ENCODE measurements at regions not wholly inside any gene's neighbourhood (a gene's known extent, or its start where the extent isn't known, plus 50 kb on each side); places are given as distances from the start of the nearest gene placed in this dataset.

DNA sequence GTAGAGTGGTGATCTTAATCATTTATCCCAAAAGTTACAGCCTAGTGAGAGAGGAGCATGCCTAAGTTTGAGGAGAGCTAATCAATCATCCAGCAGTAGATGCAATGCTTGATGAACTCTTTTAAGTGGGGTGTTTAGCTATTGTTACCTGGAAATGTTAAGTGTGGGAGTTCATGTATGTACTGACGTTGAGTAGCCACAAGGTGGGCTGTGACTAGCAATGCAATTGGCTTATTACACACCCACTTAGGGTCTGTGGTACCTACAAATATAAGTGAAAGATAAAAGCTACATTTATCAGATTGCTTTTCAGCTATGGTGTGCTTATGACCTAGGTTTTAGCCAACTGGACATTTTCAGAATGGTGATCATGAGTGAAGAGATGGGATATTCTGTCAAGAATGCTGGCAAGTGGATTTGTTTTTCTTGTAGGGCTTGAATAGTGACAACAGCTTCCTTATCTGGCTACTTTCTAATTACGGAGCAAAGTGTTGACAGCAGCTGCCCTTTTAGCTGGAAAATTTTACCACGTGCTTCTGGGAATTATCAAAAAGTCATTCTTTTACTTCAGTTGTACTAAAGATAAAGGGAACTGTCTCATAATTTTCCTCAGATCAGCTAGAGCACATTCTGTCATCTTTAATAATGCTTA is 170.6 kb downstream of the POSTN start:
- no peaks in the 10 kb centered on the region for H3K9me3 ChIP-seq
- H3K4me3 ChIP-seq = no peak overlapping the region
- no peak for DNase-seq
- H3K27ac ChIP-seq = no peak overlapping the region
- intact Hi-C loops (cut with DNase I; ENCODE audit: low total_unique reads) (no loop called here), in situ Hi-C loops (cut with MboI; ENCODE audit: low pct_ligation_motif_present in 1 of 4, low pct_unique_long_range_greater_than_20kb in 1 of 4, low sequenced_read_pairs in 3 of 4) (no loop called here)
- 53 to 59% methylated on average over 3 of the region's 3 CpGs for WGBS, 2 donors (ENCODE audit: low coverage in 1 of 2)
- H3K27me3 ChIP-seq = no peaks in the 10 kb centered on the region
- no peaks in the 10 kb centered on the region for H3K36me3 ChIP-seq
- TF ChIP-seq EP300 (IDR thresholded peaks at IDR 0.05; ENCODE audit: low read depth) (no peak), POLR2AphosphoS5 (IDR thresholded peaks at IDR 0.05) (no peak), POLR2A (IDR thresholded peaks at IDR 0.05) (no peak)
- TF ChIP-seq, protein P1, sequence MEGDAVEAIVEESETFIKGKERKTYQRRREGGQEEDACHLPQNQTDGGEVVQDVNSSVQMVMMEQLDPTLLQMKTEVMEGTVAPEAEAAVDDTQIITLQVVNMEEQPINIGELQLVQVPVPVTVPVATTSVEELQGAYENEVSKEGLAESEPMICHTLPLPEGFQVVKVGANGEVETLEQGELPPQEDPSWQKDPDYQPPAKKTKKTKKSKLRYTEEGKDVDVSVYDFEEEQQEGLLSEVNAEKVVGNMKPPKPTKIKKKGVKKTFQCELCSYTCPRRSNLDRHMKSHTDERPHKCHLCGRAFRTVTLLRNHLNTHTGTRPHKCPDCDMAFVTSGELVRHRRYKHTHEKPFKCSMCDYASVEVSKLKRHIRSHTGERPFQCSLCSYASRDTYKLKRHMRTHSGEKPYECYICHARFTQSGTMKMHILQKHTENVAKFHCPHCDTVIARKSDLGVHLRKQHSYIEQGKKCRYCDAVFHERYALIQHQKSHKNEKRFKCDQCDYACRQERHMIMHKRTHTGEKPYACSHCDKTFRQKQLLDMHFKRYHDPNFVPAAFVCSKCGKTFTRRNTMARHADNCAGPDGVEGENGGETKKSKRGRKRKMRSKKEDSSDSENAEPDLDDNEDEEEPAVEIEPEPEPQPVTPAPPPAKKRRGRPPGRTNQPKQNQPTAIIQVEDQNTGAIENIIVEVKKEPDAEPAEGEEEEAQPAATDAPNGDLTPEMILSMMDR (IDR thresholded peaks at IDR 0.05) = no peak
- no peaks in the 10 kb centered on the region for H3K4me1 ChIP-seq

DNA sequence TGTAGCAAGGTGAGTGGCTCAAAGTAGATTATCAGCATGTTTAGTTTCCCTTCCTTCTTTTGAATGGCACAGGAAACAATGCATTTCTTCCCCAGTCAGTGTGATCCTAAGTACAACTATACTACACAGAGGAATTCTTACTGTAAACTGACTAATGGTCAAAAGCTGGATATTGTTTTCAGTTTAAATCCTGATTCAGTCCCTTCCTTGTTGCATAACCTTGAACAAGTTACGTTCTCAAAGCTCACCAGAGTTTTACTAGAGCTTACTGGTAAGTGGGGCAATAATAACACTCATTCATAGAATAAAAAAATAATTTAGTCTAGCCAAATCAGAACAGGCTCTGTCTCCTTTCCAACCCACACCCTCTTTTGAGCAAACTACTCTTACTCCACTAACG is 180.1 kb downstream of the POSTN start:
- Histone ChIP-seq H3K4me3 (no peak overlapping the region), H3K27me3 (no peaks in the 10 kb centered on the region), H3K27ac (no peak overlapping the region), H3K4me1 (no peaks in the 10 kb centered on the region), H3K9me3 (no peaks in the 10 kb centered on the region), H3K36me3 (no peaks in the 10 kb centered on the region)
- TF ChIP-seq POLR2AphosphoS5 (IDR thresholded peaks at IDR 0.05) = no peak
- no peak for TF ChIP-seq EP300 (IDR thresholded peaks at IDR 0.05; ENCODE audit: low read depth)
- TF ChIP-seq POLR2A (IDR thresholded peaks at IDR 0.05) = no peak
- TF ChIP-seq, protein P1 (IDR thresholded peaks at IDR 0.05) = no peak
- no peak for DNase-seq
- intact Hi-C loops (cut with DNase I; ENCODE audit: low total_unique reads) = no loop called here
- in situ Hi-C loops (cut with MboI; ENCODE audit: low pct_ligation_motif_present in 1 of 4, low pct_unique_long_range_greater_than_20kb in 1 of 4, low sequenced_read_pairs in 3 of 4) = no loop called here
- WGBS, 2 donors (ENCODE audit: low coverage in 1 of 2) = 25 to 31% methylated on average over 2 of the region's 2 CpGs

DNA sequence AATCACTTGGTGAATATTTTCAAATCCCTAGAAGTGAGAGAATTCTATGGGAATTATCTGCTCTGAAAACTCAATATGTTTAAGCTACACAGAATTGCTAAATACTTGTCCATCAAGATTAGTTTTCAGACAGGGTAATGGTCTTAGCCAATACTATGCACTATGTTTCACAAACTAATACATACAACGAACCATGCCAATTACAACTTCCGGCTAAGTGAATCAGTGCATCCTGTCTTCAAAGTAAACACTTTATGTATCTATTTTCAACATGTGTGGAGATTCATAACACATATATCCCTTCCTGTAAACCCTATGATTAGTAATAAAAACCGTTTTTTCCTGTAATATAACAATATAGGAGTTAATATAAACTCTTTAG is 181.5 kb downstream of the POSTN start:
- no peaks in the 10 kb centered on the region for H3K9me3 ChIP-seq
- H3K4me3 ChIP-seq = no peak overlapping the region
- no peak for DNase-seq
- TF ChIP-seq EP300 (IDR thresholded peaks at IDR 0.05; ENCODE audit: low read depth) (no peak), POLR2AphosphoS5 (IDR thresholded peaks at IDR 0.05) (no peak), POLR2A (IDR thresholded peaks at IDR 0.05) (no peak)
- TF ChIP-seq, protein P1 (IDR thresholded peaks at IDR 0.05) = no peak
- H3K4me1 ChIP-seq = no peaks in the 10 kb centered on the region
- H3K36me3 ChIP-seq = no peaks in the 10 kb centered on the region
- no peak overlapping the region for H3K27ac ChIP-seq
- intact Hi-C loops (cut with DNase I; ENCODE audit: low total_unique reads) = no loop called here
- WGBS, 2 donors (ENCODE audit: low coverage in 1 of 2) = 39 to 48% methylated on average over 3 of the region's 3 CpGs
- no peaks in the 10 kb centered on the region for H3K27me3 ChIP-seq
- in situ Hi-C loops (cut with MboI; ENCODE audit: low pct_ligation_motif_present in 1 of 4, low pct_unique_long_range_greater_than_20kb in 1 of 4, low sequenced_read_pairs in 3 of 4) = no loop called here

DNA sequence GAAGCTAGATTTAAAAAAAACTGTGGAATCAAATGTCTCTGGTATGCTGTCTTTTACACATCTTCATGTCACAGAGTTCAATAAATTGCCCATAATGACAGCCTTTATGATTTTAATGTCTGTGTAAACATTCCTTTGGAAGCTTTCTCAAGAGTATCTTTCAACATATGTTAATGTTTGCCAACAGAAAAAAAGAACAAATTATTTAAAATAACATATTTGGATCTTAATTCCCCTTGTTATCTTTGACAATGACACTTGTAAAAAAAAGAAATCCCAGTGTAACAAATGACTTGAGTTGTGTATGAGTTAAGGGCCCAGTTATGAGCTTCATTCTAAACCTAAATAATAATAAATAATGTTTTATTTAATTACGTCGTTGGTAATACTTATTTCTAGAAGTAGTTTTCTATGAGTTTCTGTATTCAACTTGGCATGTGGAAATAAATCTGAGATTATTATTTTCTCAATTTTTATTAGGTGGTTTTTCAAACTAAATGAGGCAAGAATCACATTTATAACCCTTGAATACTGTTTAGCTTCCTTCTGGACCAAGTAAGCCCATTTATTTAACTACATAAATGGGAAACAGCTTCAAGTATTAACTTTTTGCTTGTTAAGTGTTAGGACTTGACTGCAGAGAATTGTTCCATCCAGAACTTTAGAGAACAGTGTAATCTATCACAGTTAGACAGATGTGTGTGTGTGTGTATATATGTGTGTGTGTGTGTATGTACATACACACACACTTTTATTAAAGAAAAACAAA is 182.1 kb downstream of the POSTN start:
- Histone ChIP-seq H3K27me3 (no peaks in the 10 kb centered on the region), H3K9me3 (no peaks in the 10 kb centered on the region), H3K4me3 (no peak overlapping the region), H3K4me1 (no peaks in the 10 kb centered on the region), H3K36me3 (no peaks in the 10 kb centered on the region), H3K27ac (no peak overlapping the region)
- no peak for DNase-seq
- in situ Hi-C loops (cut with MboI; ENCODE audit: low pct_ligation_motif_present in 1 of 4, low pct_unique_long_range_greater_than_20kb in 1 of 4, low sequenced_read_pairs in 3 of 4) = no loop called here
- intact Hi-C loops (cut with DNase I; ENCODE audit: low total_unique reads) = no loop called here
- TF ChIP-seq POLR2A (IDR thresholded peaks at IDR 0.05) (no peak), POLR2AphosphoS5 (IDR thresholded peaks at IDR 0.05) (no peak), EP300 (IDR thresholded peaks at IDR 0.05; ENCODE audit: low read depth) (no peak)
- TF ChIP-seq, protein P1 (IDR thresholded peaks at IDR 0.05) = no peak
- WGBS, 2 donors (ENCODE audit: low coverage in 1 of 2) = 67 to 83% methylated on average over 2 of the region's 2 CpGs
